Effector memory CD4-positive, alpha-beta T cell (primary cell): ENCODE measurements at regions not wholly inside any gene's neighbourhood (a gene's known extent, or its start where the extent isn't known, plus 50 kb on each side); places are given as distances from the start of the nearest gene placed in this dataset.
"Not testable (repeated sequence)": the region's sequence is repeated elsewhere in the genome, so short reads cannot be mapped to it uniquely, and the experiment has no call there.

Experiments used
- DNase-seq, 3 donors: peaks; one replicate each; pipeline ENCODE4 v3.0.0-alpha.2; 2020
- H3K27ac ChIP-seq: 2 replicates; pipeline ENCODE4 v1.7.0; 2013; ENCODE audit warnings: mild to moderate bottlenecking, low read length, moderate library complexity; ENCODE audit not compliant: insufficient read depth, poor library complexity, severe bottlenecking
- H3K27me3 ChIP-seq: replicated peaks from 2 replicates; pipeline ENCODE4 v1.7.0; 2013; ENCODE audit warnings: mild to moderate bottlenecking, low read length; ENCODE audit not compliant: insufficient read depth, control insufficient read depth, poor library complexity, severe bottlenecking
- H3K36me3 ChIP-seq: 2 replicates; pipeline ENCODE4 v1.7.0; 2013; ENCODE audit warnings: mild to moderate bottlenecking, low read length, moderate library complexity; ENCODE audit not compliant: control insufficient read depth, insufficient read depth
- H3K4me1 ChIP-seq: 2 replicates; pipeline ENCODE4 v1.7.0; 2013; ENCODE audit warnings: low read length, mild to moderate bottlenecking; ENCODE audit not compliant: control insufficient read depth, insufficient read depth, poor library complexity, severe bottlenecking
- H3K4me3 ChIP-seq: 2 replicates; pipeline ENCODE4 v1.7.0; 2013; ENCODE audit warnings: low read length, low read depth, mild to moderate bottlenecking; ENCODE audit not compliant: insufficient read depth, poor library complexity, severe bottlenecking
- H3K9me3 ChIP-seq: 2 replicates; pipeline ENCODE4 v1.7.0; 2013; ENCODE audit warnings: mild to moderate bottlenecking, low read length, moderate library complexity; ENCODE audit not compliant: control insufficient read depth

GRCh38 chr3:174482541-174482940, 376.6 kb upstream of the NAALADL2 start:
- Histone ChIP-seq H3K4me1 (no peaks in the 10 kb centered on the region), H3K27ac (no peak overlapping the region), H3K36me3 (no peaks in the 10 kb centered on the region), H3K4me3 (no peak overlapping the region), H3K9me3 (no peaks in the 10 kb centered on the region), H3K27me3 (no peaks in the 10 kb centered on the region)
- no peak for DNase-seq

- Histone ChIP-seq H3K4me3 (no peak overlapping the region), H3K36me3 (no peaks in the 10 kb centered on the region), H3K4me1 (no peaks in the 10 kb centered on the region), H3K9me3 (no peaks in the 10 kb centered on the region), H3K27me3 (no peaks in the 10 kb centered on the region), H3K27ac (no peak overlapping the region)
- no peak for DNase-seq
Measured at GRCh38 chr3:174483254-174483653, 375.9 kb upstream of the NAALADL2 start.

- not testable (repeated sequence) for H3K9me3 ChIP-seq
Measured at GRCh38 chr3:174483856-174484255, 375.3 kb upstream of the NAALADL2 start.

GRCh38 chr3:174488527-174488926, 370.6 kb upstream of the NAALADL2 start:
- Histone ChIP-seq H3K27me3 (no peaks in the 10 kb centered on the region), H3K4me3 (no peak overlapping the region), H3K9me3 (no peaks in the 10 kb centered on the region), H3K27ac (no peak overlapping the region), H3K36me3 (no peaks in the 10 kb centered on the region), H3K4me1 (no peaks in the 10 kb centered on the region)
- DNase-seq = no peak

More at GRCh38 chr3:174483856-174484255, 375.3 kb upstream of the NAALADL2 start:
- not testable (repeated sequence) for H3K27ac ChIP-seq, H3K4me1 ChIP-seq, DNase-seq, H3K4me3 ChIP-seq, H3K27me3 ChIP-seq, H3K36me3 ChIP-seq

- Histone ChIP-seq H3K36me3 (no peaks in the 10 kb centered on the region), H3K9me3 (no peaks in the 10 kb centered on the region), H3K4me1 (no peaks in the 10 kb centered on the region), H3K4me3 (no peak overlapping the region), H3K27me3 (no peaks in the 10 kb centered on the region), H3K27ac (no peak overlapping the region)
- DNase-seq = no peak
Measured at GRCh38 chr3:174495311-174495710, 363.8 kb upstream of the NAALADL2 start.

GRCh38 chr3:174495928-174496327, 363.2 kb upstream of the NAALADL2 start:
- Histone ChIP-seq H3K36me3 (no peaks in the 10 kb centered on the region), H3K4me1 (no peaks in the 10 kb centered on the region), H3K4me3 (no peak overlapping the region), H3K27ac (no peak overlapping the region), H3K9me3 (no peaks in the 10 kb centered on the region), H3K27me3 (no peaks in the 10 kb centered on the region)
- DNase-seq = no peak

- DNase-seq = no peak
Measured at GRCh38 chr3:174498638-174499037, 360.5 kb upstream of the NAALADL2 start.

GRCh38 chr3:174505266-174505665, 353.9 kb upstream of the NAALADL2 start:
- no peaks in the 10 kb centered on the region for H3K36me3 ChIP-seq
- H3K4me3 ChIP-seq = no peak overlapping the region
- H3K4me1 ChIP-seq = no peaks in the 10 kb centered on the region
- no peak overlapping the region for H3K27ac ChIP-seq
- DNase-seq = no peak
- H3K27me3 ChIP-seq = no peaks in the 10 kb centered on the region
- H3K9me3 ChIP-seq = no peaks in the 10 kb centered on the region

More at GRCh38 chr3:174498638-174499037, 360.5 kb upstream of the NAALADL2 start:
- Histone ChIP-seq H3K27me3 (no peaks in the 10 kb centered on the region), H3K4me3 (no peak overlapping the region), H3K36me3 (no peaks in the 10 kb centered on the region), H3K4me1 (no peaks in the 10 kb centered on the region), H3K9me3 (no peaks in the 10 kb centered on the region), H3K27ac (no peak overlapping the region)

- no peak for DNase-seq
- Histone ChIP-seq H3K27me3 (no peaks in the 10 kb centered on the region), H3K27ac (no peak overlapping the region), H3K36me3 (no peaks in the 10 kb centered on the region), H3K4me1 (no peaks in the 10 kb centered on the region), H3K4me3 (no peak overlapping the region), H3K9me3 (no peaks in the 10 kb centered on the region)
Measured at GRCh38 chr3:174524203-174524602, 334.9 kb upstream of the NAALADL2 start.

GRCh38 chr3:174529298-174529697, 329.8 kb upstream of the NAALADL2 start:
- no peak for DNase-seq
- Histone ChIP-seq H3K27ac (no peak overlapping the region), H3K36me3 (no peaks in the 10 kb centered on the region), H3K4me1 (no peaks in the 10 kb centered on the region), H3K9me3 (no peaks in the 10 kb centered on the region), H3K4me3 (no peak overlapping the region), H3K27me3 (no peaks in the 10 kb centered on the region)
